ENCODE measurements at regions not wholly inside any gene's neighbourhood (a gene's known extent, or its start where the extent isn't known, plus 50 kb on each side); places are given as distances from the start of the nearest gene placed in this dataset.
"Not testable (repeated sequence)": the region's sequence is repeated elsewhere in the genome, so short reads cannot be mapped to it uniquely, and the experiment has no call there.

- Histone ChIP-seq H3K4me1 (ENCODE audit: control insufficient read depth, low read length) (peaks cover 13% of the 10 kb centered on the region), H3K4me3 (ENCODE audit: low read length) (no peak overlapping the region), H3K4me2 (ENCODE audit: low read length) (no peak overlapping the region), H3K27ac (ENCODE audit: low read depth, low read length) (no peak overlapping the region), H3K9me2 (replicated peaks; ENCODE audit: control insufficient read depth, low read length) (no peaks in the 10 kb centered on the region), H3K79me2 (ENCODE audit: control insufficient read depth, low read length) (no peaks in the 10 kb centered on the region), H3K36me3 (ENCODE audit: control insufficient read depth, low read length) (no peaks in the 10 kb centered on the region), H3K27me3 (ENCODE audit: control insufficient read depth, low read length) (no peaks in the 10 kb centered on the region), H3F3A (ENCODE audit: control insufficient read depth, insufficient read depth) (no peaks in the 10 kb centered on the region), H4K20me1 (ENCODE audit: control insufficient read depth, insufficient read depth, low read depth, low read length) (no peaks in the 10 kb centered on the region), H3K9me3 (ENCODE audit: control insufficient read depth, insufficient read depth, low read length) (0 out of 2 replicates have a peak, but pooled peaks cover 11% of the 10 kb centered on the region)
- no peak for TF ChIP-seq EZH2phosphoT487 (IDR thresholded peaks at IDR 0.05; ENCODE audit: borderline replicate concordance, low read length)
- TF ChIP-seq, protein P1, sequence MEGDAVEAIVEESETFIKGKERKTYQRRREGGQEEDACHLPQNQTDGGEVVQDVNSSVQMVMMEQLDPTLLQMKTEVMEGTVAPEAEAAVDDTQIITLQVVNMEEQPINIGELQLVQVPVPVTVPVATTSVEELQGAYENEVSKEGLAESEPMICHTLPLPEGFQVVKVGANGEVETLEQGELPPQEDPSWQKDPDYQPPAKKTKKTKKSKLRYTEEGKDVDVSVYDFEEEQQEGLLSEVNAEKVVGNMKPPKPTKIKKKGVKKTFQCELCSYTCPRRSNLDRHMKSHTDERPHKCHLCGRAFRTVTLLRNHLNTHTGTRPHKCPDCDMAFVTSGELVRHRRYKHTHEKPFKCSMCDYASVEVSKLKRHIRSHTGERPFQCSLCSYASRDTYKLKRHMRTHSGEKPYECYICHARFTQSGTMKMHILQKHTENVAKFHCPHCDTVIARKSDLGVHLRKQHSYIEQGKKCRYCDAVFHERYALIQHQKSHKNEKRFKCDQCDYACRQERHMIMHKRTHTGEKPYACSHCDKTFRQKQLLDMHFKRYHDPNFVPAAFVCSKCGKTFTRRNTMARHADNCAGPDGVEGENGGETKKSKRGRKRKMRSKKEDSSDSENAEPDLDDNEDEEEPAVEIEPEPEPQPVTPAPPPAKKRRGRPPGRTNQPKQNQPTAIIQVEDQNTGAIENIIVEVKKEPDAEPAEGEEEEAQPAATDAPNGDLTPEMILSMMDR (IDR thresholded peaks at IDR 0.05; ENCODE audit: low read depth, low read length, poor library complexity, severe bottlenecking): no peak
These were observed 96.1 kb upstream of the OLIG2 start for GRCh38 chr21:32929633-32930038.

DNA sequence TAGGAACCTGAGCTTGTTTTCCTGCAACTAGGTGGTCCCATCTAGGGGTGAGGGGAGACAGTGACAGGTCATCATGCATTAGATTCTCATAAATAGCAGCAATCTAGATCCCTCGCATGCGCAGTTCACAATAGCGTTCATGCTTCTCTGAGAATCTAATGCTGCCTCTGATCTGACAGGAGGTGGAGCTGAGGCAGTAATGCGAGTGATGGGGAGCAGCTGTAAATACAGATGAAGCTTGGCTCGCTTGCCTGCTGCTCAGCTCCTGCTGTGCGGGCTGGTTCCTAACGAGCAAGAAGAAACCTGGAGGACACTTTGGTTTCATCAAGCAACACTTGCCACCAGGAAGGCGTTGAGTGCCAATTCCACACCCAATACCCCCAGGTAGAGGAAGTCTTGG, 95.1 kb upstream of the OLIG2 start:
- Histone ChIP-seq H3K4me2 (ENCODE audit: low read length) (no peak overlapping the region), H3F3A (ENCODE audit: control insufficient read depth, insufficient read depth) (no peaks in the 10 kb centered on the region), H3K79me2 (ENCODE audit: control insufficient read depth, low read length) (no peaks in the 10 kb centered on the region), H3K4me1 (ENCODE audit: control insufficient read depth, low read length) (peaks cover 13% of the 10 kb centered on the region), H3K4me3 (ENCODE audit: low read length) (no peak overlapping the region), H3K27ac (ENCODE audit: low read depth, low read length) (no peak overlapping the region), H3K36me3 (ENCODE audit: control insufficient read depth, low read length) (no peaks in the 10 kb centered on the region), H4K20me1 (ENCODE audit: control insufficient read depth, insufficient read depth, low read depth, low read length) (no peaks in the 10 kb centered on the region), H3K27me3 (ENCODE audit: control insufficient read depth, low read length) (no peaks in the 10 kb centered on the region), H3K9me2 (replicated peaks; ENCODE audit: control insufficient read depth, low read length) (no peaks in the 10 kb centered on the region), H3K9me3 (ENCODE audit: control insufficient read depth, insufficient read depth, low read length) (0 out of 2 replicates have a peak, but pooled peaks cover 7% of the 10 kb centered on the region)
- TF ChIP-seq, protein P1 (IDR thresholded peaks at IDR 0.05; ENCODE audit: low read depth, low read length, poor library complexity, severe bottlenecking): no peak
- TF ChIP-seq EZH2phosphoT487 (IDR thresholded peaks at IDR 0.05; ENCODE audit: borderline replicate concordance, low read length): no peak

DNA sequence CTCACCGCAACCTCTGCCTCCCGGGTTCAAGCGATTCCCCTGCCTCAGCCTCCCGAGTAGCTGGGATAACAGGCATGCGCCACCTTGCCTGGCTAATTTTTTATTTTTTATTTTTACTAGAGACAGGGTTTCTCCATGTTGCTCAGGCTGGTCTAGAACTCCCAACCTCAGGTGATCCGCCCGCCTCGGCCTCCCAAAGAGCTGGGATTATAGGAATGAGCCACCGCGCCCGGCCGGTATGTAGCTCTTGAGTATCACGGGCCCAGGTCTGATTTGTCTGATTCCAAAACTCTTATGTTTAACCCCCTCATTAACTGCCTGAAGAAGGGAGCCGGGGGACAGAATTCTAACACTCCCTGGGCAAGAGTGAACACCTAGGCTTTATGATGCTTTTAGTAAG, 91.7 kb upstream of the OLIG2 start:
- not testable (repeated sequence) for H3F3A ChIP-seq (ENCODE audit: control insufficient read depth, insufficient read depth); H3K79me2 ChIP-seq (ENCODE audit: control insufficient read depth, low read length); H3K27ac ChIP-seq (ENCODE audit: low read depth, low read length); H3K4me2 ChIP-seq (ENCODE audit: low read length); H3K27me3 ChIP-seq (ENCODE audit: control insufficient read depth, low read length); H3K9me2 ChIP-seq (replicated peaks; ENCODE audit: control insufficient read depth, low read length); H3K4me3 ChIP-seq (ENCODE audit: low read length); H3K36me3 ChIP-seq (ENCODE audit: control insufficient read depth, low read length); H4K20me1 ChIP-seq (ENCODE audit: control insufficient read depth, insufficient read depth, low read depth, low read length); H3K9me3 ChIP-seq (ENCODE audit: control insufficient read depth, insufficient read depth, low read length)
- H3K4me1 ChIP-seq (ENCODE audit: control insufficient read depth, low read length): peaks cover 13% of the 10 kb centered on the region

DNA sequence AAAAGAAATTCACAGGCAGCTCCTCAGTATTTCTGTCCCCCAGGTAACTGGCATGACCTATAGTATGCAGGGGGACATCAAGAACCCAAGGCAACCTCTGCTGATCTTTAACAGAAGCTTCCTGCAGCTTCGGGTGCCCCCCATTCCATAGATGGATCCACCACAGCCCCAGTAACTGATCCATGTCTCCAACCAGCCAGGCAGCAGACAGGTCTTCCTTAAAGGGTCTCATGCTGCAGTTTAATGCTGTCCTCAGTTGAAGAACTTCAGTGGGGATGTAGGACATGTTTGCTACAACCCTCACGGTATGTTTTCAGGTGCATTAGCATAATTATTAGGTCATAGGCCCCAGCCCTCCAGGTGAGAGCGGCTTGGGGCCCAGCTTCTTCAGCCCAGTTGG, 90.9 kb upstream of the OLIG2 start:
- H3K27ac ChIP-seq (ENCODE audit: low read depth, low read length): no peak overlapping the region
- no peaks in the 10 kb centered on the region for H3K9me3 ChIP-seq (ENCODE audit: control insufficient read depth, insufficient read depth, low read length)
- H3K27me3 ChIP-seq (ENCODE audit: control insufficient read depth, low read length): no peaks in the 10 kb centered on the region
- H3K4me2 ChIP-seq (ENCODE audit: low read length): no peak overlapping the region
- H3K36me3 ChIP-seq (ENCODE audit: control insufficient read depth, low read length): no peaks in the 10 kb centered on the region
- H3F3A ChIP-seq (ENCODE audit: control insufficient read depth, insufficient read depth): no peaks in the 10 kb centered on the region
- H4K20me1 ChIP-seq (ENCODE audit: control insufficient read depth, insufficient read depth, low read depth, low read length): no peaks in the 10 kb centered on the region
- no peaks in the 10 kb centered on the region for H3K9me2 ChIP-seq (replicated peaks; ENCODE audit: control insufficient read depth, low read length)
- no peaks in the 10 kb centered on the region for H3K79me2 ChIP-seq (ENCODE audit: control insufficient read depth, low read length)
- no peak overlapping the region for H3K4me3 ChIP-seq (ENCODE audit: low read length)
- TF ChIP-seq, protein P1 (IDR thresholded peaks at IDR 0.05; ENCODE audit: low read depth, low read length, poor library complexity, severe bottlenecking): no peak
- TF ChIP-seq EZH2phosphoT487 (IDR thresholded peaks at IDR 0.05; ENCODE audit: borderline replicate concordance, low read length): no peak
- H3K4me1 ChIP-seq (ENCODE audit: control insufficient read depth, low read length): peaks cover 13% of the 10 kb centered on the region

Measured in DOHH2 (cell line).